HL-60 (cell line): ENCODE measurements at regions not wholly inside any gene's neighbourhood (a gene's known extent, or its start where the extent isn't known, plus 50 kb on each side); places are given as distances from the start of the nearest gene placed in this dataset.

Source experiments
- GABPA ChIP-seq: IDR thresholded peaks from 2 replicates; pipeline ENCODE4 v1.6.1; 2012; ENCODE audit warnings: low read depth
- REST ChIP-seq: IDR thresholded peaks from 2 replicates; pipeline ENCODE4 v1.6.1; 2012; ENCODE audit warnings: low read depth; ENCODE audit not compliant: insufficient replicate concordance
- TF ChIP-seq, protein P1 (sequence below): IDR thresholded peaks from one replicate; pipeline ENCODE4 v1.5.1; 2011; ENCODE audit warnings: low read length, control low read depth, inconsistent platforms; ENCODE audit not compliant: insufficient read depth

- TF ChIP-seq, protein P1, sequence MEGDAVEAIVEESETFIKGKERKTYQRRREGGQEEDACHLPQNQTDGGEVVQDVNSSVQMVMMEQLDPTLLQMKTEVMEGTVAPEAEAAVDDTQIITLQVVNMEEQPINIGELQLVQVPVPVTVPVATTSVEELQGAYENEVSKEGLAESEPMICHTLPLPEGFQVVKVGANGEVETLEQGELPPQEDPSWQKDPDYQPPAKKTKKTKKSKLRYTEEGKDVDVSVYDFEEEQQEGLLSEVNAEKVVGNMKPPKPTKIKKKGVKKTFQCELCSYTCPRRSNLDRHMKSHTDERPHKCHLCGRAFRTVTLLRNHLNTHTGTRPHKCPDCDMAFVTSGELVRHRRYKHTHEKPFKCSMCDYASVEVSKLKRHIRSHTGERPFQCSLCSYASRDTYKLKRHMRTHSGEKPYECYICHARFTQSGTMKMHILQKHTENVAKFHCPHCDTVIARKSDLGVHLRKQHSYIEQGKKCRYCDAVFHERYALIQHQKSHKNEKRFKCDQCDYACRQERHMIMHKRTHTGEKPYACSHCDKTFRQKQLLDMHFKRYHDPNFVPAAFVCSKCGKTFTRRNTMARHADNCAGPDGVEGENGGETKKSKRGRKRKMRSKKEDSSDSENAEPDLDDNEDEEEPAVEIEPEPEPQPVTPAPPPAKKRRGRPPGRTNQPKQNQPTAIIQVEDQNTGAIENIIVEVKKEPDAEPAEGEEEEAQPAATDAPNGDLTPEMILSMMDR, result no peak
- TF ChIP-seq GABPA (no peak), REST (no peak)
Observed at GRCh38 chr1:71312545-71312944, 231.7 kb upstream of the ZRANB2 start.
